Osteoblast (primary cell): ENCODE measurements at regions not wholly inside any gene's neighbourhood (a gene's known extent, or its start where the extent isn't known, plus 50 kb on each side); places are given as distances from the start of the nearest gene placed in this dataset.
"Not testable (repeated sequence)": the region's sequence is repeated elsewhere in the genome, so short reads cannot be mapped to it uniquely, and the experiment has no call there.

Experiments
- DNase-seq: peaks from one replicate; pipeline ENCODE4 v3.0.0; 2011; ENCODE audit warnings: low spot score, mixed read lengths; ENCODE audit not compliant: insufficient read length; ENCODE audit errors: missing footprints
- H2AFZ ChIP-seq: 2 replicates; pipeline ENCODE4 v1.6.0; 2011; ENCODE audit warnings: mild to moderate bottlenecking, low read length
- H3K27ac ChIP-seq: 2 replicates; pipeline ENCODE4 v1.5.1; 2011; ENCODE audit warnings: mild to moderate bottlenecking, low read depth, low read length, moderate library complexity
- H3K27me3 ChIP-seq: 2 replicates; pipeline ENCODE4 v1.6.0; 2012; ENCODE audit warnings: mild to moderate bottlenecking, control low read depth, inconsistent platforms, low read length, moderate library complexity; ENCODE audit not compliant: insufficient read depth
- H3K36me3 ChIP-seq: 2 replicates; pipeline ENCODE4 v1.5.1; 2011; ENCODE audit warnings: mild to moderate bottlenecking, low read length, control low read depth, moderate library complexity; ENCODE audit not compliant: insufficient read depth
- H3K4me1 ChIP-seq: 2 replicates; pipeline ENCODE4 v1.5.1; 2011; ENCODE audit warnings: mild to moderate bottlenecking, low read length, control low read depth, moderate library complexity; ENCODE audit not compliant: insufficient read depth
- H3K4me2 ChIP-seq: 2 replicates; pipeline ENCODE4 v1.6.0; 2011; ENCODE audit warnings: mild to moderate bottlenecking, low read length; ENCODE audit not compliant: insufficient read depth
- H3K4me3 ChIP-seq: fragments of 200-600 bp; sonication (generic); 3 replicates; pipeline ENCODE4 v1.5.1; 2012; ENCODE audit warnings: mild to moderate bottlenecking, low read length, inconsistent platforms; ENCODE audit not compliant: insufficient read depth
- H3K79me2 ChIP-seq: 2 replicates; pipeline ENCODE4 v1.6.0; 2012; ENCODE audit warnings: mild to moderate bottlenecking, low read length, control low read depth, inconsistent platforms; ENCODE audit not compliant: insufficient read depth
- H3K9me3 ChIP-seq: 2 replicates; pipeline ENCODE4 v1.5.1; 2011; ENCODE audit warnings: low read depth, low read length, control low read depth
- H4K20me1 ChIP-seq: 2 replicates; pipeline ENCODE4 v1.6.0; 2012; ENCODE audit warnings: mild to moderate bottlenecking, low read length, control low read depth; ENCODE audit not compliant: insufficient read depth
- TF ChIP-seq, protein P1 (sequence below): IDR thresholded peaks from 2 replicates; pipeline ENCODE4 v1.5.1; 2011; ENCODE audit warnings: mild to moderate bottlenecking, low read depth, low read length, moderate library complexity; ENCODE audit errors: extremely low read depth

DNA sequence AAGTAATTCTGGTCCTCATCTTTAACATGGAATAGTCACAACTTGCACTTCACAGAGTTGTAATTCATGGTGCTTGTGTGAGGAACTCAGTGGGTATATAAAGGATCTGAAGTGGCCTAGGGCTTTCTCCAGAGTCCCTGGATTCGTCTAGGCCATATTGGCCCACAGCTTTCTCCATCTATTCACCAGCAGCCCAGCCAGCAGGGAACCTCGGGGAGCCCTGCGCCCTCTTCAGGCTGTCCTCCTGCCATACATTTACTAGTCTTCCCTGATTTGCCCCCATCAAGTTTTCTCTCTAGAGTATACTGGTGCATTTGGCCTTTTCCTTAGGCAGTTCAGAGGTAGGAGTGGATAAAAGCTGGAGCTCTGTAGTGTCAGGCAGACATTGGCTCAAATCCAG lies 278.3 kb downstream of the MYCN start:
- no peak for DNase-seq
- H3K4me3 ChIP-seq = no peak overlapping the region
- H3K79me2 ChIP-seq = no peaks in the 10 kb centered on the region
- H3K27me3 ChIP-seq = no peaks in the 10 kb centered on the region
- no peak overlapping the region for H2AFZ ChIP-seq
- H3K4me2 ChIP-seq = no peak overlapping the region
- H4K20me1 ChIP-seq = no peaks in the 10 kb centered on the region
- H3K4me1 ChIP-seq = no peaks in the 10 kb centered on the region
- H3K27ac ChIP-seq = no peak overlapping the region
- TF ChIP-seq, protein P1, sequence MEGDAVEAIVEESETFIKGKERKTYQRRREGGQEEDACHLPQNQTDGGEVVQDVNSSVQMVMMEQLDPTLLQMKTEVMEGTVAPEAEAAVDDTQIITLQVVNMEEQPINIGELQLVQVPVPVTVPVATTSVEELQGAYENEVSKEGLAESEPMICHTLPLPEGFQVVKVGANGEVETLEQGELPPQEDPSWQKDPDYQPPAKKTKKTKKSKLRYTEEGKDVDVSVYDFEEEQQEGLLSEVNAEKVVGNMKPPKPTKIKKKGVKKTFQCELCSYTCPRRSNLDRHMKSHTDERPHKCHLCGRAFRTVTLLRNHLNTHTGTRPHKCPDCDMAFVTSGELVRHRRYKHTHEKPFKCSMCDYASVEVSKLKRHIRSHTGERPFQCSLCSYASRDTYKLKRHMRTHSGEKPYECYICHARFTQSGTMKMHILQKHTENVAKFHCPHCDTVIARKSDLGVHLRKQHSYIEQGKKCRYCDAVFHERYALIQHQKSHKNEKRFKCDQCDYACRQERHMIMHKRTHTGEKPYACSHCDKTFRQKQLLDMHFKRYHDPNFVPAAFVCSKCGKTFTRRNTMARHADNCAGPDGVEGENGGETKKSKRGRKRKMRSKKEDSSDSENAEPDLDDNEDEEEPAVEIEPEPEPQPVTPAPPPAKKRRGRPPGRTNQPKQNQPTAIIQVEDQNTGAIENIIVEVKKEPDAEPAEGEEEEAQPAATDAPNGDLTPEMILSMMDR = no peak
- peaks cover 4% of the 10 kb centered on the region for H3K9me3 ChIP-seq
- no peaks in the 10 kb centered on the region for H3K36me3 ChIP-seq

- Histone ChIP-seq H3K4me3 (no peak overlapping the region), H3K79me2 (no peaks in the 10 kb centered on the region), H4K20me1 (no peaks in the 10 kb centered on the region), H3K27me3 (no peaks in the 10 kb centered on the region), H2AFZ (no peak overlapping the region), H3K36me3 (no peaks in the 10 kb centered on the region), H3K4me2 (no peak overlapping the region), H3K4me1 (no peaks in the 10 kb centered on the region), H3K9me3 (peaks cover 4% of the 10 kb centered on the region), H3K27ac (no peak overlapping the region)
- DNase-seq = no peak
- TF ChIP-seq, protein P1 = no peak
Measured at GRCh38 chr2:16218161-16218560, 277.8 kb downstream of the MYCN start.

- H3K4me1 ChIP-seq, H3K4me2 ChIP-seq, H3K79me2 ChIP-seq, H3K36me3 ChIP-seq, H3K4me3 ChIP-seq, H3K9me3 ChIP-seq, H3K27me3 ChIP-seq, H2AFZ ChIP-seq, H4K20me1 ChIP-seq, DNase-seq, H3K27ac ChIP-seq: not testable (repeated sequence)
Measured at GRCh38 chr2:16217741-16218140, 277.4 kb downstream of the MYCN start.

GRCh38 chr2:16217291-16217690 lies 276.9 kb downstream of the MYCN start:
- Histone ChIP-seq H3K4me1 (no peaks in the 10 kb centered on the region), H3K4me2 (no peak overlapping the region), H2AFZ (no peak overlapping the region), H3K9me3 (peaks cover 4% of the 10 kb centered on the region), H3K27me3 (no peaks in the 10 kb centered on the region), H4K20me1 (no peaks in the 10 kb centered on the region), H3K27ac (no peak overlapping the region), H3K4me3 (no peak overlapping the region), H3K36me3 (no peaks in the 10 kb centered on the region), H3K79me2 (no peaks in the 10 kb centered on the region)
- no peak for DNase-seq
- TF ChIP-seq, protein P1 = no peak

- TF ChIP-seq, protein P1 = no peak
- no peak overlapping the region for H3K4me2 ChIP-seq
- H2AFZ ChIP-seq = no peak overlapping the region
Measured at GRCh38 chr2:16216558-16216945, 276.2 kb downstream of the MYCN start.

More at GRCh38 chr2:16216558-16216945, 276.2 kb downstream of the MYCN start:
- Histone ChIP-seq H3K27ac (no peak overlapping the region), H3K79me2 (no peaks in the 10 kb centered on the region), H3K4me3 (no peak overlapping the region), H4K20me1 (no peaks in the 10 kb centered on the region), H3K36me3 (no peaks in the 10 kb centered on the region), H3K27me3 (no peaks in the 10 kb centered on the region), H3K4me1 (no peaks in the 10 kb centered on the region), H3K9me3 (no peaks in the 10 kb centered on the region)
- no peak for DNase-seq
